Stimulated activated CD8-positive, alpha-beta memory T cell treated with anti-CD3 and anti-CD28 coated beads, Interleukin-7, amount 100 ng/mL, for 48 hours (primary cell): ENCODE measurements at regions not wholly inside any gene's neighbourhood (a gene's known extent, or its start where the extent isn't known, plus 50 kb on each side); places are given as distances from the start of the nearest gene placed in this dataset.

Source experiments
- DNase-seq, 2 donors: peaks; one replicate each; pipeline ENCODE4 v3.0.0-alpha.2; 2020; ENCODE audit warnings: low read depth in 1 of 2; ENCODE audit errors: extremely low read depth in 1 of 2

- DNase-seq: no peak
Measured at GRCh38 chr15:39139431-39140059, 441.3 kb upstream of the THBS1 start.

DNA sequence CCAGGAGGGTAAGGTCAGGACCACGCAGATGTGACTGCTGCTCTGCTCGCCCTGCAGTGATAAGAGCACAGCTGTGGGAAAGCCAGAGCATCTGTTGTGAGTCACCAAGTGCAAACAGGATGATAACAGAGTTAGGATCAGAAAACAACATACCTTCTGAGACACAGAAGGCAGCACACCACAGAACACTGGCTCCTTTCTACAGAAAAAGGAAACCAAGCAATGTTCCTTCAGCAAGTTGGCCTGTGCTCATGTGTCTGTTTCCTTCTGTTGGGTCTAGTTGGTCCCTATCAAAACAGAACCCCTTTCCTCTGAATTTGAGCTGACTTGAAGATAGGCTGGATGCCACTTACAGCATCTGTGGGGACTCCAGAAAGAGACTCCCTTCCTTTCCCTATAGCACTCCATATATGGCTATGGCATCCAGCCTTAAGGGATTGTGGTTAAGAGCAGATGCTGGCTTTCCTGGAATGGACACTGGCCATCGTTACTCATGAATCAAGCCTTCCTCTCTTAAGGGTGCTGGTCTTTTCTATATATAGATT is 440.7 kb upstream of the THBS1 start:
- no peak for DNase-seq

DNA sequence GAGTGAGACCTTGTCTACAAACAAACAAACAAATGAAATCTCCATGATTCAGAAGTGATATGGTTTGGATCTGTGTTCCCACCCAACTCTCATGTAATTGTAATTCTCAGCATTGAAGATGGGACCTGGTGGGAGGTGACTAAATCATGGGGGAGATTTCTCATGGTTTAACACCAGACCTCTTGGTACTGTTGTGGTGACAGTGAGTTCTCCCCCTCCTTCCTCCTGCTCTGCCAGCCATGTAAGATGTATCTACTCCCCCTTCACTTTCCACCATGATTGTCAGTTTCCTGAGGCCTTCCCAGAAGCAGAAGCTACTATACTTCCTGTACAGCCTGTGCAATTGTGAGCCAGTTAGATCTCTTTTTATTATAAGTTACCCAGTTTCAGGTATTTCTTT is 438.4 kb upstream of the THBS1 start:
- DNase-seq: peak in 1 of 2 donors; percentile 5

GRCh38 chr15:39143479-39143878 is 437.4 kb upstream of the THBS1 start:
- DNase-seq: no peak

DNA sequence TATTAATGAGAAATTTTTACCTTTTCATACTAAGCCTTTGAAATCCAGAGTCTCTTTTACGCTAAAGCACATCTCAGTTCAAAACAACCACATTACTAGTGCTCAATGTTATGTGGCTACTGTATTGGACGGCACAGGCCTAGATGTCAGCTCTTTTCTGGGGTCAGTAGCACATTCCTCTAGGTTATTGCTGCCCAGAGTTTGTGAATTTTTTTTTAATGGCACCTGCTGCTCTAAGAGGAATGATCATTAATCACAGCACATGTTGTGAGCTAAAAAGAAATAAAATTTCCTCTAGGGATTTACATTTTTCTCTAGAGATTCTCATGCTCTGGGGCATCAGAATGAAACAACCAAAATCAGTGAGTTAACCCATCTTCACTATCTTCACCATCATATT is 436.8 kb upstream of the THBS1 start:
- no peak for DNase-seq

- DNase-seq: no peak
Measured at GRCh38 chr15:39144613-39145499, 436.0 kb upstream of the THBS1 start.

DNA sequence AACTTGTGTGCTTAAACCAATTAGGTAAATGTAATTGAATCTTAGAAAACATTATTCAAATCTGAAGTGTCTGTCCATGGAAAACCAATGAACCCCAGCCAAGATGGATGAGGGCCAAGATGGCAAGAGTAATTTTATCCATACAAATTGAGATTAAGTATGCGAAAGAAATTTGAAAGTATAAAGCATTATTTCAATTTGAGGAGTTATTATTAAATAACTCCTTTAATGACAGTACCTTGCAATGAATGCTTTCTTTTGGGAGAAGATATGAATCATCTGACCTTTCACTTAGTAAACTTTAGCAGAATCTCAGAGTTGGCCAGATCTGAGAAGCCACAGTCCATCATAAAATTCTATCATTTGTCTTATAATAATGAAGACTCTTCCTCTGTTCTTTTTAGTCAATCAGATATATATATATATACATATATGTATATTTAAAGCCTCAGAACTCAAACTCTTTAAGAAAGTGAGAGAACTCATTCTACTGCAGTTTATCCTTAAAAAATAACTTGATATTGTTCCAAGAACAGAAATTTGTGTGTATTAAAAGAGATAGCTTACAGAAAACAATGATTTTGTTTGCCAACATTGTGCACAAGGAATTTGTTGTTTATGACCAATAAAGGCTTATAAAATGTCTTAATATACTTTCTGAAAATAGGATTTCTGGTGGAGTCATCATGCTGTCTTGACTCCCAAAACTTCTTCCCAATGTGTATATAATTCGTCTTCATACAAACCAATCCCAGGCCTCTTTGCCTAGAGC is 434.8 kb upstream of the THBS1 start:
- DNase-seq: no peak

DNA sequence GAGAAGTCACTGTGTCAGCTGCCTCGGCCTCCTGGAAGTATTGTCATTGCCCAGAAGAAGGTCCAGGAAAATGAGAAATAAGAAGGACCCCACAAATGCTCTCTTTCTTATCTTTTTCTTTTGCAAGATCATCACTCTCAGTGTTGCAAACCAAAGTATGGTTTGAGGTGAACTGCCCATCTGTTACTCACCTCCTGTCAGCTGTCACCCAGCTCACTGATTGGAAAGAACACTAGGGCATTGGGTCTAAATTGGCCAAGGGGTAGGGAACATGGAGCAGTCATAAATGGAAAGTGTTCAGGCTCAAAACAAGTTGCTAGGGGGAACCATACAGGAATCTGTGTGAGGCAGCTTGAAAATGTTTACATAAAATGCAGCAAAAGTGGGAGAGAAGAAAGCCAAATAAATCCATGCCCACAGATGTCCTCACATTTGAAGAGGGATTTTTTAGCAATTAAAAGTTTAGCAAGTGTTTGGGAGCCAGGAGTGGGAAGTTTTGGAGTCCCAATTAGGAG is 431.2 kb upstream of the THBS1 start:
- DNase-seq: no peak

GRCh38 chr15:39151545-39151944 is 429.3 kb upstream of the THBS1 start:
- DNase-seq: no peak

DNA sequence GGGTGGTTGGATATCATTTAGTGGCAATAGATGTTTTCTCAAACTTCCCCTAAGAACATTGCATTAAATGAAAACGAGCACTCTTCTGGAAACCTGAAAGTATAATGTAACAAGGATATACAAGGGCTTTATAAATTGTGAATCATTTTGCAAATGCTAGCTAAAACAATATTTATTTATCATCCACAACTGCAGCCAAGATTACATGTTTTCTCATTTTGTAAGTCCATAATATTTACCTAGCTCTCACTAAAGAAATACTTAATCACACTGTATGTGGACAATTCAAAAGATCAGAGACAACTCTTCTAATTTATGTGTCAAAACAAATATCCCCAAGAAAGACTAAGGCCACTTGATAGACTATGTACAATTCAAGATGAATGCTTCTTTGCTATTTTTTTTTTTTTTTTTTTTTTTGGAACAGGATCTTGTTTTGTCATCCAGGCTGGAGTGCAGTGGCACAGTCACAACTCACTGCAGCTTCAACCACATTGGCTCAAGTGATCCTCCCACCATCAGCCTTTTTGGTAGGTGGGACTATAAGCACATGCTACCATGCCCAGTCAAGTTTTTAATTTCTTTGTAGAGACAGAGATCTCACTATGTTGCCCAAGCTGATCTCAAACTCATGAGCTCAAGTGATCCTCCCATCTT is 427.7 kb upstream of the THBS1 start:
- DNase-seq: no peak

DNA sequence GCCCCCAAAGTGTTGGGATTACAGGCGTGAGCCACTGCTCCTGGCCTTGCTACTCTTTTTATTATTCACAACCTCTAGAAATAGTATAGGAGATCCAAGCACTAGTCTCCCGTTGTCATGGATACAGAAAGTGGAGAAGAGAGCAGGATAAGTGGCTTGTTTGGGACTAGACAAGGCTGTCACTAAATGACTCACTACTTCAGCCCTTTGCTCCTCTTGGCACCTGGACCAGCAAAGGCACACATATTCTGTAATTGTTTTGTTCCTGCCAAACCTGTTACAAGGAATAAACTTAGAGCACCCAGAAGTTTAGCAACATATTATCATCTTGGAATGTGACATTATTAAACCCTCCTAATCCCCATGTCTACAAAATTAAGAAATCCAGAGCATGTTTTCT is 427.2 kb upstream of the THBS1 start:
- no peak for DNase-seq

- DNase-seq: no peak
Measured at GRCh38 chr15:39154227-39154638, 426.6 kb upstream of the THBS1 start.

- no peak for DNase-seq
Measured at GRCh38 chr15:39154776-39155175, 426.1 kb upstream of the THBS1 start.

DNA sequence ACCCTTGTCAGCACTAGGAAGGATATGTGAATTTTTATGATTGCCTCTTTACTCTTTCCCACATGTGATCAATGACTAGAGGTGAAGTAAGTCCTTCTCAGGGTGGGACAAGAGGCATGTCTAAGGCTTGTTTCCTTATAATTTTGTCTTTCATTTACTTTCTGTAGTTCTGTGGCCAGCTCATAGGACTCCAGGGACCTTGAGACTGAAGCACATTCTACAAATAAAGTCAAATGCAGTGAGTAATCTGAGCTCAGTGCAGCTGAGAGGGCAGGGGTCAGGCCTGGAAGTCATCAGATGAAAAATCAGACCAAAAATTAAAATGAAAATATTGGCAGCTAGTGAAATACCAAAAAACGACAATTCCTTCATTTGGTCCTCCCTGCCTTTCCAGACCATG is 424.7 kb upstream of the THBS1 start:
- DNase-seq: no peak

DNA sequence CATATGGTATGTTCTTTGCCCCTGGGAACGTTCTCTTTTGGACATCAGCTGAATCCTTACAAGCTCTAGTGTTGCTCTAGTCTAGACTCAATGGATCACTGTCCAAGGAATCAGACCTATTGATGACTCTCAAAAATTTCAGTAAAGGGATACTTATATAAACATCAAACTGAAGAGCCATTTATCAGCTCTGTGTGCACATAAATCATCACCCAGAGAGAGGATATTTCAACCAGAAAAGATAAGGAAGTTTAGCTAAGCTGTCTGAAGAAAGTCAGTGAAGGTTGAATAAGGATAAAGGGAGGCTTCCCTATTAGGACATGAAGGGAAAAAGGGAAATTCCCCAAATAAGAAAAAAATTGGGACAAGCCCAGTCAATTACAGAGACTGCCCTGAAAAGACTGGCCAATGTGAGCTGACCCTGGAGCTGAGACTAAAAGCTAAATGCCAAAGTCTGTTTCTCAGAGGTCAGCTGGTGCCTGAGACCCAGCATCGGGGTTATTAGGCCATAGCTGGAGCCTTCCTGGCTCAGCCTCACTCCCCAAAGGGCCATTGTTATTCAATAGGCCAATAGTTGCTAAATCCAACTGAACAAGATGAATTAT is 424.1 kb upstream of the THBS1 start:
- no peak for DNase-seq

GRCh38 chr15:39157882-39158281 is 423.0 kb upstream of the THBS1 start:
- no peak for DNase-seq

DNA sequence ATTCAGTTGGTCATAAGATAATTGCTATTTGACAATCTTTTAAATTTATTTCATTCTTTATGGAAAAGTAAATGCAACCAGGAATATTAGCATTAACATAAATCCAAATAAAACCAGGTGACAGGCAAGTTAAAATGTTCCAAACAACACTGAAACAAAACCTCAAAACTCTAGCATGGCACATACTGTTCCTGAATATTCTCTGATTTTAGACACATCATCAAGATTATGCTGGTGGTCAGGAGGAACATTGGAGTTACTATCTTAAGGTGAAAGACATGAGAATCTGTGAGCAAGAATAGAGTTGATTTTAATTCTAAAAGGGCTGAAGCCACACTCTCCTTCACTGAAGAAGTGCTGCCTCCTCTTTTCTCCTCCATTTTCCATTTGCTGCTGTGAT is 421.0 kb upstream of the THBS1 start:
- DNase-seq: no peak

DNA sequence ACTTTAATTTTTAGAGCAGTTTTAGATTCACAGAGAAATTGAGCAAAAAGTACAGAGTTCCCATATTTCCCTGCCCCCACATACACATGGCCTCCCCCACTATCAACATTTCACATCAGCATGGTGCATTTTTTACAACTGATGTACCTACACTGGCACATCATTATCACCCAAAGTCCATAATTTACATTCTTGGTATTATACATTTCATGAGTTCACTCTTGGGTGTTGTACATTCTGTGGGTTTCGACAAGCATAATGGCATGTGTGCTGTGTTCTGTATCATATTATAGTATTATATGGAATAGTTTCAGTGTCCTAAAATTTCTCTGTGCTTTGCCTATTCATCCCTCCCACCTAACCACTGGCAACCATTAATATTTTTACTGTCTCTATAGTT is 419.8 kb upstream of the THBS1 start:
- no peak for DNase-seq

- DNase-seq: no peak
Measured at GRCh38 chr15:39165020-39165706, 415.7 kb upstream of the THBS1 start.
